ENCODE measurements at regions not wholly inside any gene's neighbourhood (a gene's known extent, or its start where the extent isn't known, plus 50 kb on each side); places are given as distances from the start of the nearest gene placed in this dataset.

DNA sequence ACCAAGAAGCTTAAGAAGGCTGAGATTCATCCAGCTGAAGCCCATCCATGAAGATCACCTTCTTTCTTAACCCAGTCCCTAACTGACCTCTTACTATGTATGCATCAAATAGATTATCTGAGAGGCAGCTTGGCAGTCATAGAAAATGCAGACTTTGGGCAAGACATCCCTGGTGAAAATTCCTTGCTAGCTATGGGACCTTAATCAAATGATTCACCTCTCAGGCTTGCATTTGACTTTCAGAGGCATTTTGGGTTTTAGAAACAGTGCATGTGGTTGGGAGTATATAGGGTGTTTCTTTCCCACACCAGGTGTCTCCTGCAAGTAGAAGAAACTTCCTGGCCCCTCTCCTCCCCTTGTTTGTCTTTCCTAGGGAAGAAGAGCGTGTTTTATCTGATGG lies 188.5 kb upstream of the ISX start:
- H3K27me3 ChIP-seq (ENCODE audit: insufficient read depth, low read depth): no peaks in the 10 kb centered on the region
- no peak overlapping the region for H3K27ac ChIP-seq
- no peaks in the 10 kb centered on the region for H3K36me3 ChIP-seq (ENCODE audit: insufficient read depth)
- no peak overlapping the region for H2AFZ ChIP-seq (ENCODE audit: low read depth)
- no peak overlapping the region for H3K4me2 ChIP-seq
- no peak for TF ChIP-seq CTCF (conservative IDR thresholded peaks at IDR 0.05; ENCODE audit: low read depth, low read length)
- H3K9ac ChIP-seq: no peak overlapping the region
- no peaks in the 10 kb centered on the region for H3K79me2 ChIP-seq (ENCODE audit: insufficient read depth, low read depth)
- H3K4me3 ChIP-seq (IDR thresholded peaks at IDR 0.05; ENCODE audit: insufficient read depth, low read depth, low read length): no peak overlapping the region
- no peaks in the 10 kb centered on the region for H3K4me1 ChIP-seq (ENCODE audit: low read depth, poor library complexity, severe bottlenecking)
- H4K20me1 ChIP-seq (ENCODE audit: insufficient read depth): no peaks in the 10 kb centered on the region

- no peak overlapping the region for H2AFZ ChIP-seq (ENCODE audit: low read depth)
- H4K20me1 ChIP-seq (ENCODE audit: insufficient read depth): no peaks in the 10 kb centered on the region
- no peak overlapping the region for H3K27ac ChIP-seq
- no peaks in the 10 kb centered on the region for H3K36me3 ChIP-seq (ENCODE audit: insufficient read depth)
- no peaks in the 10 kb centered on the region for H3K27me3 ChIP-seq (ENCODE audit: insufficient read depth, low read depth)
- H3K79me2 ChIP-seq (ENCODE audit: insufficient read depth, low read depth): no peaks in the 10 kb centered on the region
- H3K4me3 ChIP-seq (IDR thresholded peaks at IDR 0.05; ENCODE audit: insufficient read depth, low read depth, low read length): no peak overlapping the region
- no peak overlapping the region for H3K4me2 ChIP-seq
- H3K4me1 ChIP-seq (ENCODE audit: low read depth, poor library complexity, severe bottlenecking): no peaks in the 10 kb centered on the region
- TF ChIP-seq CTCF (conservative IDR thresholded peaks at IDR 0.05; ENCODE audit: low read depth, low read length): no peak
- no peak overlapping the region for H3K9ac ChIP-seq
These were observed 187.8 kb upstream of the ISX start for GRCh38 chr22:34878171-34878570.

DNA sequence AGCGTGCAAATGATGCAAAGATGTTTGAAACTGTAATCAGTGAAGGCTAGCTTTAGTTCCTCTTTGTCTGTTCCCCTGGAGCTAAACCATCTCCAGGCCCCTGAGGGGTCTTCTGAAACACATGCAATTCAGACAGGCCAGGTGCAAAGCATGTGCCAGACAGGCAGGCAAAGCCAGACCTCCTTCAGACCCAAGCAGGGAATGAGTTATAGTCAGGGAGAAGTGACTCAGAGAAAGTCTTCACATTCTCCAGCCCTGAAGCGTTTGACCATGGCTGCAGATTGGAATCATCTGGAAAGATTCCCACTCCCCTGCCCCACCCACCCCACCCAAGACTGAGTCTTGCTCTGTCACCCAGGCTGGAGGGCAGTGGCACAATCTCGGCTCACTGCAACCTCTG lies 187.0 kb upstream of the ISX start:
- Histone ChIP-seq H3K27me3 (ENCODE audit: insufficient read depth, low read depth) (no peaks in the 10 kb centered on the region), H3K4me2 (no peak overlapping the region), H3K36me3 (ENCODE audit: insufficient read depth) (no peaks in the 10 kb centered on the region), H4K20me1 (ENCODE audit: insufficient read depth) (no peaks in the 10 kb centered on the region), H3K9ac (no peak overlapping the region), H3K4me1 (ENCODE audit: low read depth, poor library complexity, severe bottlenecking) (no peaks in the 10 kb centered on the region), H3K4me3 (IDR thresholded peaks at IDR 0.05; ENCODE audit: insufficient read depth, low read depth, low read length) (no peak overlapping the region), H3K79me2 (ENCODE audit: insufficient read depth, low read depth) (no peaks in the 10 kb centered on the region), H3K27ac (no peak overlapping the region), H2AFZ (ENCODE audit: low read depth) (no peak overlapping the region)
- TF ChIP-seq CTCF (conservative IDR thresholded peaks at IDR 0.05; ENCODE audit: low read depth, low read length): no peak

- Histone ChIP-seq H4K20me1 (ENCODE audit: insufficient read depth) (no peaks in the 10 kb centered on the region), H3K79me2 (ENCODE audit: insufficient read depth, low read depth) (no peaks in the 10 kb centered on the region)
- no peak for TF ChIP-seq CTCF (conservative IDR thresholded peaks at IDR 0.05; ENCODE audit: low read depth, low read length)
These were observed 185.3 kb upstream of the ISX start for GRCh38 chr22:34880662-34881061.

DNA sequence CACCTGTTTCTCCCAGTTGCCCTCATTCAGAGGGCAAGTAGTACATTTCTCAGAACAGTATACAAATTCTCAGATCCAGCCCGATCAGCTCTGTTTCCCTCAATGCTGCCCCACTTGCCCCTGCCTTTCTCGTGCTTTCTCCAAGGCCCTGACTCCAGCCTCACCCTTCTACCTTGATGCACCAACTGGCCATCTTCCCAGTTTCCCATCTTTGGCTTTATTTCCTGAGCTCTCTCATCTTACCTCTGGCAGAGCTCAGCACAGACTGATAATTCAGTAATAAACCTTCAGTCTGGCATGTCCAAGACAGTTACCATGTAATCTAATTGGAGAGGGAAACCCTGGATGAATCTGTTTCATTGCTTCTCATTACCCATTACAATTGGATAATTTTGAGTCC lies 184.5 kb upstream of the ISX start:
- Histone ChIP-seq H3K9ac (no peak overlapping the region), H3K36me3 (ENCODE audit: insufficient read depth) (no peaks in the 10 kb centered on the region), H2AFZ (ENCODE audit: low read depth) (no peak overlapping the region), H3K4me3 (IDR thresholded peaks at IDR 0.05; ENCODE audit: insufficient read depth, low read depth, low read length) (no peak overlapping the region), H4K20me1 (ENCODE audit: insufficient read depth) (no peaks in the 10 kb centered on the region), H3K79me2 (ENCODE audit: insufficient read depth, low read depth) (no peaks in the 10 kb centered on the region), H3K27ac (no peak overlapping the region), H3K4me1 (ENCODE audit: low read depth, poor library complexity, severe bottlenecking) (no peaks in the 10 kb centered on the region), H3K4me2 (no peak overlapping the region), H3K27me3 (ENCODE audit: insufficient read depth, low read depth) (no peaks in the 10 kb centered on the region)
- TF ChIP-seq CTCF (conservative IDR thresholded peaks at IDR 0.05; ENCODE audit: low read depth, low read length): no peak

More at GRCh38 chr22:34880662-34881061, 185.3 kb upstream of the ISX start:
- Histone ChIP-seq H2AFZ (ENCODE audit: low read depth) (no peak overlapping the region), H3K27ac (no peak overlapping the region), H3K4me2 (no peak overlapping the region), H3K27me3 (ENCODE audit: insufficient read depth, low read depth) (no peaks in the 10 kb centered on the region), H3K36me3 (ENCODE audit: insufficient read depth) (no peaks in the 10 kb centered on the region), H3K4me3 (IDR thresholded peaks at IDR 0.05; ENCODE audit: insufficient read depth, low read depth, low read length) (no peak overlapping the region), H3K4me1 (ENCODE audit: low read depth, poor library complexity, severe bottlenecking) (no peaks in the 10 kb centered on the region), H3K9ac (no peak overlapping the region)

Data from KMS-11 (cell line).